Activated B cell treated with CpG ODN at 0.5 μM for 24 hours (primary cell): ENCODE measurements at regions not wholly inside any gene's neighbourhood (a gene's known extent, or its start where the extent isn't known, plus 50 kb on each side); places are given as distances from the start of the nearest gene placed in this dataset.

Experiments used
- ATAC-seq: fragments of 200-7000 bp; cut with Tn5 transposase; one replicate; pipeline ENCODE4 v1.10.0; 2021; ENCODE audit warnings: low read depth, mild to moderate bottlenecking, moderate library complexity
- CTCF ChIA-PET: fragments of 350-600 bp; sonication (Branson Sonifier 250); formaldehyde crosslinking; loops from one replicate; lab custom pipeline; 2021; ENCODE audit warnings: antibody characterized with exemption; lab: Charles Lee
- POLR2A ChIA-PET: fragments of 350-600 bp; sonication (Branson Sonifier 250); formaldehyde crosslinking; loops from one replicate; lab custom pipeline; 2021; ENCODE audit warnings: antibody characterized with exemption; lab: Charles Lee
- DNase-seq: peaks from one replicate; pipeline ENCODE4 v3.0.0; 2022
- H3K27ac Mint-ChIP-seq: one replicate; pipeline ENCODE4 v1.8.0; 2020; ENCODE audit warnings: mixed read lengths
- H3K27me3 Mint-ChIP-seq: one replicate; pipeline ENCODE4 v1.8.0; 2021; ENCODE audit warnings: mixed read lengths
- H3K36me3 Mint-ChIP-seq: one replicate; pipeline ENCODE4 v1.8.0; 2021; ENCODE audit warnings: low read depth, mixed read lengths
- H3K4me1 Mint-ChIP-seq: one replicate; pipeline ENCODE4 v1.8.0; 2021; ENCODE audit warnings: mixed read lengths
- H3K4me3 Mint-ChIP-seq: one replicate; pipeline ENCODE4 v1.8.0; 2020; ENCODE audit warnings: mild to moderate bottlenecking, mixed read lengths
- H3K9me3 Mint-ChIP-seq: one replicate; pipeline ENCODE4 v1.8.0; 2020; ENCODE audit warnings: mixed read lengths
- CTCF ChIP-seq: fragments of 200-600 bp; IDR thresholded peaks from one replicate; pipeline ENCODE4 v1.8.0; 2022; ENCODE audit warnings: antibody characterized with exemption, mild to moderate bottlenecking
- intact Hi-C: fragments of 100-400 bp; cut with micrococcal nuclease; formaldehyde crosslinking; loops from one replicate; pipeline ENCODE4 v1.15.1; 2024

GRCh38 chr21:16402752-16403151 is 673.0 kb downstream of the USP25 start:
- H3K36me3 Mint-ChIP-seq: no peaks in the 10 kb centered on the region
- ATAC-seq (no peak), DNase-seq (no peak)
- H3K27me3 Mint-ChIP-seq: no peaks in the 10 kb centered on the region
- no peak overlapping the region for H3K27ac Mint-ChIP-seq
- intact Hi-C loops: no loop called here
- TF ChIP-seq CTCF: no peak
- ChIA-PET CTCF (no interaction called here), POLR2A (no interaction called here)
- H3K9me3 Mint-ChIP-seq: peaks cover 6% of the 10 kb centered on the region
- no peak overlapping the region for H3K4me3 Mint-ChIP-seq
- H3K4me1 Mint-ChIP-seq: no peaks in the 10 kb centered on the region

DNA sequence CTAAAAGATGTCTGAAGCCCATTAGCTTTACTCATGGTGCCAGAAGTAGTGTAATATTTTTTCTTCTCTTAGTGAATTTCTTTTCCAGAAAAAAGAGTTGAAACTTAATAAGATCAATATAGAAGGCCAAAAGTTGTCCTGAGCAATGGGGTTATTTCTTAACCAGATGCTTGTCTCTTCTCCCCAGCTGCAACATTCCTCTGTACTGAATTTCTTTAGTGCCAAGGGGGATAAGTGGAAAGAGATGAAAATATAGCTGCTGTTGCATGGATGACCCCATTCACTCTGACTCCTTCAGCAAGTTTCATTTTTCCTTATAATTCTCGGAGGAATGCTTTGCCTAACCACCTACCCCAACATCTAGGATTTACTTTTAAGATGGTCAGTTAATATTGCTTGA is 675.0 kb downstream of the USP25 start:
- Mint-ChIP-seq H3K27me3 (no peaks in the 10 kb centered on the region), H3K27ac (no peak overlapping the region), H3K9me3 (peaks cover 4% of the 10 kb centered on the region), H3K4me1 (no peaks in the 10 kb centered on the region), H3K36me3 (no peaks in the 10 kb centered on the region), H3K4me3 (no peak overlapping the region)
- ChIA-PET POLR2A (no interaction called here), CTCF (no interaction called here)
- DNase-seq: no peak
- intact Hi-C loops: no loop called here
- no peak for TF ChIP-seq CTCF
- ATAC-seq: no peak

DNA sequence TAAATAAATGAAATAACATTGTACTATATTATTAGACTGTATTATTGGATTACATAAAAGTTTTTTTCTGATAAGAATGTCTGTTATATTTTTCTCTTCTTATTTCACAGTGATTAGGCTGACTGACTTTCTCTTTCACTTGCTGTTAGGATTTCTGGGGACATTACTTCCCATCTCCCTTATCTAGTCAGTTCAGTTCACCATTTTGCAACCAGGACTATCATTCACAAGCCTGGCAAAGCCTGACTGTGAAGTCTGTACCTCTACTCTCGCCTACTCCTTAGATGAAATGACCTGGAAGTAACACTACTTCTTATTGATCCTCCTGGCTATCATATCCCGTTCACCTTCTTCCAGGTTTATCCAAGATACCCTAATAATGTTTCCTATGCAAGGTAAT is 676.6 kb downstream of the USP25 start:
- H3K36me3 Mint-ChIP-seq: no peaks in the 10 kb centered on the region
- H3K4me1 Mint-ChIP-seq: no peaks in the 10 kb centered on the region
- no peak for TF ChIP-seq CTCF
- ATAC-seq (no peak), DNase-seq (no peak)
- H3K9me3 Mint-ChIP-seq: peaks cover 8% of the 10 kb centered on the region
- no peaks in the 10 kb centered on the region for H3K27me3 Mint-ChIP-seq
- H3K27ac Mint-ChIP-seq: no peak overlapping the region
- no peak overlapping the region for H3K4me3 Mint-ChIP-seq
- ChIA-PET POLR2A (no interaction called here), CTCF (no interaction called here)
- intact Hi-C loops: no loop called here

GRCh38 chr21:16407403-16408240 is 677.8 kb downstream of the USP25 start:
- H3K27me3 Mint-ChIP-seq: no peaks in the 10 kb centered on the region
- H3K36me3 Mint-ChIP-seq: no peaks in the 10 kb centered on the region
- H3K27ac Mint-ChIP-seq: no peak overlapping the region
- POLR2A ChIA-PET: no interaction called here
- no peak for ATAC-seq
- H3K4me3 Mint-ChIP-seq: no peak overlapping the region
- H3K9me3 Mint-ChIP-seq: peaks cover 8% of the 10 kb centered on the region
- CTCF ChIA-PET: no interaction called here
- DNase-seq: no peak
- intact Hi-C loops: no loop called here
- TF ChIP-seq CTCF: no peak
- H3K4me1 Mint-ChIP-seq: no peaks in the 10 kb centered on the region

DNA sequence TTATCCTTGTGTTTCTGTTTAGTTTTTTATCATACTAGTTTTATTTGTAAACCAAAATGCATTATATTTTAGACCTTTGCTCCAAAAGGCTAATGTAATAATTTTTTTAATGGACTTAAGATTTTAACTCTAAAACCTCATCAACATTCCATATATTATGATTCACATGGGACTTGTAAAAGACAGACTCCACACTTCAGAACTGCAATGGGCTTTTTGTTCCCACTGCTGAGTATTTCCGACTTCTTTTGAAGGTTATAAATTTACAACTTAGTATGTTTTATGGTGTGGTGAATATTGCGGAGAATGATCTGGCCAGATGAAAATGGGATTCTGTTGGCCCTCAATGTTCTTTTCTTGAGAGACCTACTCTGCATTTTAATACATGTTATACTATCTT is 678.5 kb downstream of the USP25 start:
- POLR2A ChIA-PET: no interaction called here
- Mint-ChIP-seq H3K4me3 (no peak overlapping the region), H3K27ac (no peak overlapping the region)

More for the DNA sequence above, 678.5 kb downstream of the USP25 start:
- intact Hi-C loops: no loop called here
- H3K27me3 Mint-ChIP-seq: no peaks in the 10 kb centered on the region
- CTCF ChIA-PET: no interaction called here
- H3K4me1 Mint-ChIP-seq: no peaks in the 10 kb centered on the region
- no peak for TF ChIP-seq CTCF
- DNase-seq: no peak
- H3K9me3 Mint-ChIP-seq: peaks cover 8% of the 10 kb centered on the region
- ATAC-seq: no peak
- no peaks in the 10 kb centered on the region for H3K36me3 Mint-ChIP-seq
